Chondrocyte (in vitro differentiated cells): ENCODE measurements at regions not wholly inside any gene's neighbourhood (a gene's known extent, or its start where the extent isn't known, plus 50 kb on each side); places are given as distances from the start of the nearest gene placed in this dataset.

Experiments used
- DNase-seq: peaks from one replicate; pipeline ENCODE4 v3.0.0; 2021; ENCODE audit warnings: mixed read lengths, low spot score
- H3K27ac Mint-ChIP-seq: one replicate; pipeline ENCODE4 v1.8.0; 2021; ENCODE audit warnings: mild to moderate bottlenecking, moderate library complexity, mixed read lengths; ENCODE audit not compliant: unreplicated experiment
- H3K27me3 Mint-ChIP-seq: 2 replicates; pipeline ENCODE4 v1.8.0; 2021; ENCODE audit warnings: low read depth, mixed read lengths
- H3K36me3 Mint-ChIP-seq: 2 replicates; pipeline ENCODE4 v1.8.0; 2021; ENCODE audit warnings: low read depth, mixed read lengths
- H3K4me1 Mint-ChIP-seq: 2 replicates; pipeline ENCODE4 v1.8.0; 2021; ENCODE audit warnings: low read depth, mild to moderate bottlenecking, mixed read lengths
- H3K4me3 Mint-ChIP-seq: one replicate; pipeline ENCODE4 v1.8.0; 2021; ENCODE audit warnings: mild to moderate bottlenecking, moderate library complexity, mixed read lengths; ENCODE audit not compliant: unreplicated experiment
- H3K9me3 Mint-ChIP-seq: 2 replicates; pipeline ENCODE4 v1.8.0; 2021; ENCODE audit warnings: low read depth, mixed read lengths
- CTCF ChIP-seq: fragments of 200-600 bp; sonication (generic); IDR thresholded peaks from 2 replicates; pipeline ENCODE4 v1.5.0; 2021; ENCODE audit warnings: antibody characterized with exemption, mild to moderate bottlenecking, moderate library complexity

GRCh38 chr4:53925050-53925605 lies 139.3 kb downstream of the CHIC2 start:
- no peaks in the 10 kb centered on the region for H3K4me1 Mint-ChIP-seq
- TF ChIP-seq CTCF: no peak
- H3K36me3 Mint-ChIP-seq: no peaks in the 10 kb centered on the region
- no peaks in the 10 kb centered on the region for H3K27me3 Mint-ChIP-seq
- no peak overlapping the region for H3K27ac Mint-ChIP-seq
- no peak overlapping the region for H3K4me3 Mint-ChIP-seq
- DNase-seq: no peak
- H3K9me3 Mint-ChIP-seq: no peaks in the 10 kb centered on the region

GRCh38 chr4:53924333-53925049 lies 139.9 kb downstream of the CHIC2 start:
- peaks cover 3% of the 10 kb centered on the region for H3K4me1 Mint-ChIP-seq
- no peaks in the 10 kb centered on the region for H3K36me3 Mint-ChIP-seq
- DNase-seq: no peak
- H3K4me3 Mint-ChIP-seq: no peak overlapping the region
- no peaks in the 10 kb centered on the region for H3K27me3 Mint-ChIP-seq
- H3K27ac Mint-ChIP-seq: no peak overlapping the region
- no peaks in the 10 kb centered on the region for H3K9me3 Mint-ChIP-seq
- no peak for TF ChIP-seq CTCF

- H3K36me3 Mint-ChIP-seq: no peaks in the 10 kb centered on the region
- no peaks in the 10 kb centered on the region for H3K9me3 Mint-ChIP-seq
- no peak for DNase-seq
- no peak overlapping the region for H3K4me3 Mint-ChIP-seq
- no peak overlapping the region for H3K27ac Mint-ChIP-seq
- H3K27me3 Mint-ChIP-seq: no peaks in the 10 kb centered on the region
- no peak for TF ChIP-seq CTCF
- H3K4me1 Mint-ChIP-seq: peaks cover 6% of the 10 kb centered on the region
Observed at GRCh38 chr4:53923921-53924320, 140.5 kb downstream of the CHIC2 start.

- TF ChIP-seq CTCF: no peak
- Mint-ChIP-seq H3K36me3 (no peaks in the 10 kb centered on the region), H3K27ac (no peak overlapping the region), H3K4me1 (peaks cover 6% of the 10 kb centered on the region), H3K27me3 (no peaks in the 10 kb centered on the region), H3K4me3 (no peak overlapping the region), H3K9me3 (no peaks in the 10 kb centered on the region)
- no peak for DNase-seq
Observed at GRCh38 chr4:53921856-53922255, 142.5 kb downstream of the CHIC2 start.

GRCh38 chr4:53920883-53921282 lies 143.5 kb downstream of the CHIC2 start:
- no peaks in the 10 kb centered on the region for H3K9me3 Mint-ChIP-seq
- H3K36me3 Mint-ChIP-seq: no peaks in the 10 kb centered on the region
- no peak for TF ChIP-seq CTCF
- no peaks in the 10 kb centered on the region for H3K27me3 Mint-ChIP-seq
- H3K4me1 Mint-ChIP-seq: peaks cover 6% of the 10 kb centered on the region
- no peak overlapping the region for H3K27ac Mint-ChIP-seq
- no peak overlapping the region for H3K4me3 Mint-ChIP-seq
- DNase-seq: no peak
